Transverse colon (tissue), 4 donors: ENCODE measurements at regions not wholly inside any gene's neighbourhood (a gene's known extent, or its start where the extent isn't known, plus 50 kb on each side); places are given as distances from the start of the nearest gene placed in this dataset.
"Not testable (repeated sequence)": the region's sequence is repeated elsewhere in the genome, so short reads cannot be mapped to it uniquely, and the experiment has no call there.

Experiments
- DNase-seq: peaks from one replicate; pipeline ENCODE4 v3.0.0-alpha.2; 2019
- H3K27ac ChIP-seq, 4 donors: fragments of 200-600 bp; sonication (generic); 2 replicates each; pipeline ENCODE4 v1.5.1; 2016 to 2018; ENCODE audit warnings: inconsistent platforms in 4 of 4
- H3K27me3 ChIP-seq: fragments of 200-600 bp; sonication (generic); 2 replicates; pipeline ENCODE4 v1.5.1; 2017; ENCODE audit warnings: inconsistent platforms
- H3K36me3 ChIP-seq, 4 donors: fragments of 200-600 bp; sonication (generic); 2 replicates each; pipeline ENCODE4 v1.5.1; 2017 to 2019; ENCODE audit warnings: inconsistent platforms in 4 of 4
- H3K4me1 ChIP-seq, 4 donors: fragments of 200-600 bp; sonication (generic); 2 replicates each; pipeline ENCODE4 v1.5.1; 2017 to 2020; ENCODE audit warnings: inconsistent platforms in 4 of 4
- H3K4me3 ChIP-seq, 4 donors: fragments of 200-600 bp; sonication (generic); 1 replicate in 1 of 4; 2 replicates in 3 of 4; pipeline versions ENCODE4 v1.5.1 to v1.6.1; 2017 to 2019; ENCODE audit warnings: inconsistent platforms in 4 of 4
- H3K9me3 ChIP-seq, 2 donors: fragments of 200-600 bp; sonication (generic); 2 replicates each; pipeline ENCODE4 v1.5.1; 2017 to 2019; ENCODE audit warnings: inconsistent platforms in 2 of 2
- EP300 ChIP-seq: sonication (generic); formaldehyde crosslinking; IDR thresholded peaks from one replicate; pipeline ENCODE4 v1.6.1; 2017; ENCODE audit warnings: antibody characterized with exemption, low read depth
- POLR2A ChIP-seq: fragments of 450-650 bp; IDR thresholded peaks from one replicate; pipeline ENCODE4 v1.6.1; 2016; ENCODE audit warnings: antibody characterized with exemption, mild to moderate bottlenecking, moderate library complexity
- POLR2AphosphoS5 ChIP-seq, 3 donors: sonication (generic); formaldehyde crosslinking; IDR thresholded peaks; one replicate each; pipeline ENCODE4 v1.6.1; 2016; ENCODE audit warnings: antibody characterized with exemption in 3 of 3
- WGBS, 2 donors: methylation state at CpG; one replicate each; pipeline ENCODE4 v1.1.5; 2018; ENCODE audit warnings: low coverage in 1 of 2; 5-methylcytosine and 5-hydroxymethylcytosine counted together
- in situ Hi-C, 4 donors: fragments of 200-750 bp; cut with MboI; loops; one replicate each; pipeline versions ENCODE4 v1.15.0 to v1.15.1; 2017; ENCODE audit warnings: low sequenced_read_pairs in 3 of 4, low pct_ligation_motif_present in 1 of 4, low pct_unique_long_range_greater_than_20kb in 1 of 4
- intact Hi-C: fragments of 100-400 bp; cut with DNase I; formaldehyde crosslinking; loops from one replicate; pipeline ENCODE4 v1.15.1; 2023; ENCODE audit warnings: low total_unique reads
- TF ChIP-seq, protein P1 (sequence below), 5 experiments: fragments of 200-600 bp in 3 of 5; fragments of 450-650 bp in 2 of 5; sonication (generic) in 3 of 5; IDR thresholded peaks; 1 replicate in 2 of 5; 2 replicates in 3 of 5; pipeline ENCODE4 v1.5.1; 2016 to 2017; ENCODE audit warnings: antibody characterized with exemption in 5 of 5, inconsistent platforms in 3 of 5, mild to moderate bottlenecking in 2 of 5, moderate library complexity in 1 of 5

DNA sequence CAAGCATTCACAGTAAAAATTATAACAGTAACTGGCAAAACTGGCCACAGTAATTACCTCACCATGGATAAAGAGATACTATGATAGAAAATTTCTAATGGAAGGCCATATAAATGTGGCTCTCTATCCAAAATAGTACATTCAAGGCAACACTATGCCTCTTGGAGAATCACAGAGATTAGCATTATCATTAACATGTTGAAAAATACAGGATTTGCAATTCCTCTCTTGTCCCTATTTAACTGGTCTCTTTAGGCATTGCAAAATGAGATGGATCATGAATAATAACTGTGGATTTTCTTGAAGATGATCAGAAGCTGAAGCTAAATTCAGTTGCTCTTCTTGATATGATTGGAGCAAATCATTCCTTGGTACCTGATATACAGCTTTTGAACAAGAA, 100.8 kb upstream of the HGF start:
- in situ Hi-C loops (no loop called here), intact Hi-C loops (no loop called here)
- no peaks in the 10 kb centered on the region for H3K4me1 ChIP-seq
- no peaks in the 10 kb centered on the region for H3K27me3 ChIP-seq
- no peak for TF ChIP-seq POLR2A
- TF ChIP-seq EP300 = no peak
- no peaks in the 10 kb centered on the region for H3K36me3 ChIP-seq
- no peaks in the 10 kb centered on the region for H3K9me3 ChIP-seq
- H3K27ac ChIP-seq = no peak overlapping the region
- no peak for DNase-seq
- H3K4me3 ChIP-seq = no peak overlapping the region

GRCh38 chr7:81869670-81870069, 99.8 kb upstream of the HGF start:
- no peak for DNase-seq
- 79 to 87% methylated on average over 2 of the region's 2 CpGs for WGBS, 2 donors
- Histone ChIP-seq H3K4me3 (no peak overlapping the region), H3K4me1 (no peaks in the 10 kb centered on the region), H3K36me3 (no peaks in the 10 kb centered on the region), H3K9me3 (no peaks in the 10 kb centered on the region), H3K27me3 (no peaks in the 10 kb centered on the region), H3K27ac (no peak overlapping the region)
- intact Hi-C loops = no loop called here
- in situ Hi-C loops = no loop called here
- no peak for TF ChIP-seq POLR2AphosphoS5 (IDR thresholded peaks at IDR 0.05)
- TF ChIP-seq EP300 = no peak
- no peak for TF ChIP-seq POLR2A

- no peaks in the 10 kb centered on the region for H3K36me3 ChIP-seq
- no peak for DNase-seq
- H3K27me3 ChIP-seq = no peaks in the 10 kb centered on the region
- WGBS, 2 donors = 88 to 100% methylated on average over 1 of the region's 1 CpG
- no peaks in the 10 kb centered on the region for H3K9me3 ChIP-seq
- no peak overlapping the region for H3K4me3 ChIP-seq
- in situ Hi-C loops = no loop called here
- no peaks in the 10 kb centered on the region for H3K4me1 ChIP-seq
- no peak for TF ChIP-seq EP300
- TF ChIP-seq POLR2A = no peak
- TF ChIP-seq, protein P1, sequence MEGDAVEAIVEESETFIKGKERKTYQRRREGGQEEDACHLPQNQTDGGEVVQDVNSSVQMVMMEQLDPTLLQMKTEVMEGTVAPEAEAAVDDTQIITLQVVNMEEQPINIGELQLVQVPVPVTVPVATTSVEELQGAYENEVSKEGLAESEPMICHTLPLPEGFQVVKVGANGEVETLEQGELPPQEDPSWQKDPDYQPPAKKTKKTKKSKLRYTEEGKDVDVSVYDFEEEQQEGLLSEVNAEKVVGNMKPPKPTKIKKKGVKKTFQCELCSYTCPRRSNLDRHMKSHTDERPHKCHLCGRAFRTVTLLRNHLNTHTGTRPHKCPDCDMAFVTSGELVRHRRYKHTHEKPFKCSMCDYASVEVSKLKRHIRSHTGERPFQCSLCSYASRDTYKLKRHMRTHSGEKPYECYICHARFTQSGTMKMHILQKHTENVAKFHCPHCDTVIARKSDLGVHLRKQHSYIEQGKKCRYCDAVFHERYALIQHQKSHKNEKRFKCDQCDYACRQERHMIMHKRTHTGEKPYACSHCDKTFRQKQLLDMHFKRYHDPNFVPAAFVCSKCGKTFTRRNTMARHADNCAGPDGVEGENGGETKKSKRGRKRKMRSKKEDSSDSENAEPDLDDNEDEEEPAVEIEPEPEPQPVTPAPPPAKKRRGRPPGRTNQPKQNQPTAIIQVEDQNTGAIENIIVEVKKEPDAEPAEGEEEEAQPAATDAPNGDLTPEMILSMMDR (IDR thresholded peaks at IDR 0.05) = no peak
- no peak for TF ChIP-seq POLR2AphosphoS5 (IDR thresholded peaks at IDR 0.05)
- H3K27ac ChIP-seq = no peak overlapping the region
- intact Hi-C loops = no loop called here
Measured at GRCh38 chr7:81865754-81866153, 95.9 kb upstream of the HGF start.

DNA sequence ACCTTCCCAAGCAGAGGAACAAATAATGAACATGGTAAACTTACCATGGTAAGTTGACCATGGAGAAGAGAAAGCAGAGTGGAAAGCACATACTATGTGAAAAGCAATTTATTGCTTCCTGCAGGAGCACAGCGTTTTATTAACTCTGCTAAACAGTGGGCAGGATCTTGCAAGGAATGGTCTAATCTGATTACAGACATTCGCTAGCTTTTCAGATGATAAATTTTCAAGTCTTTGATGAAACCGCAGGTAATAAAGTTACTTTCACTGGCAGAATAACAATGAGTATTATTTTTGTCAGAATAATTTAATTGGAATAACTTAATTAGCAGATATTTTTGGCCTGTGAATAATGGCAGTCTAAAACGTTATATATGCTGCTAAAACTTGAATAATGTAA, 89.6 kb upstream of the HGF start:
- Histone ChIP-seq H3K27me3 (no peaks in the 10 kb centered on the region), H3K36me3 (no peaks in the 10 kb centered on the region), H3K4me1 (no peaks in the 10 kb centered on the region), H3K4me3 (no peak overlapping the region), H3K27ac (no peak overlapping the region), H3K9me3 (no peaks in the 10 kb centered on the region)
- no peak for DNase-seq
- TF ChIP-seq POLR2A (no peak), POLR2AphosphoS5 (IDR thresholded peaks at IDR 0.05) (no peak), EP300 (no peak)
- TF ChIP-seq, protein P1 (IDR thresholded peaks at IDR 0.05) = no peak
- 64 to 66% methylated on average over 4 of the region's 4 CpGs for WGBS, 2 donors
- in situ Hi-C loops (no loop called here), intact Hi-C loops (no loop called here)

GRCh38 chr7:81858820-81859219, 89.0 kb upstream of the HGF start:
- H3K4me1 ChIP-seq, H3K36me3 ChIP-seq, intact Hi-C loops, DNase-seq, H3K9me3 ChIP-seq, in situ Hi-C loops, H3K4me3 ChIP-seq, H3K27ac ChIP-seq, H3K27me3 ChIP-seq: not testable (repeated sequence)
- WGBS, 2 donors = 61 to 63% methylated on average over 3 to 5 of the region's 5 CpGs

DNA sequence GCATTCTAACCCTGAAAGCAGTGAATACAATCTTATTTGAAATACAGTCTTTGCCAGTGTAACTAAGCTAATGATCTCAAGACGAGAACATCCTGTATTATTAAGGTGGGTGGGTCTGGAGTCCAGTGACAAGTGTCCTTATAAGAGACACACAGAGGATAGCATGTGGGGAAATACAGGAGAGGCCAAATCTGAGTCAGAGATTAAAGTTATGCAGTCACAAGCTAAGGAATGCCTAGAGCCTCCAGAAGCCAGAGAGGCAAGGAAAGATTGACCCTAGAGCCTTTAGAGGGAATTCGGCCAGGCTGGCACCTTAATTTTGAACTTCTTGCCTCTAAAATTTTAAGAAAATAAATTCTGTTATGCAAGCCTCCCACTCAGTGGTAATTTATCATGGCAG, 87.5 kb upstream of the HGF start:
- Histone ChIP-seq H3K36me3 (no peaks in the 10 kb centered on the region), H3K4me1 (no peaks in the 10 kb centered on the region), H3K9me3 (no peaks in the 10 kb centered on the region), H3K27ac (no peak overlapping the region), H3K4me3 (no peak overlapping the region), H3K27me3 (no peaks in the 10 kb centered on the region)
- in situ Hi-C loops = no loop called here
- DNase-seq = no peak
- intact Hi-C loops = no loop called here
- TF ChIP-seq EP300 (no peak), POLR2AphosphoS5 (IDR thresholded peaks at IDR 0.05) (no peak), POLR2A (no peak)
- TF ChIP-seq, protein P1 (IDR thresholded peaks at IDR 0.05) = no peak
- 72% methylated on average over 2 of the region's 2 CpGs; no CpG with 5 or more reads in 1 of the 2 donors for WGBS, 2 donors
